ENCODE measurements at regions not wholly inside any gene's neighbourhood (a gene's known extent, or its start where the extent isn't known, plus 50 kb on each side); places are given as distances from the start of the nearest gene placed in this dataset.

- TF ChIP-seq, protein P1, sequence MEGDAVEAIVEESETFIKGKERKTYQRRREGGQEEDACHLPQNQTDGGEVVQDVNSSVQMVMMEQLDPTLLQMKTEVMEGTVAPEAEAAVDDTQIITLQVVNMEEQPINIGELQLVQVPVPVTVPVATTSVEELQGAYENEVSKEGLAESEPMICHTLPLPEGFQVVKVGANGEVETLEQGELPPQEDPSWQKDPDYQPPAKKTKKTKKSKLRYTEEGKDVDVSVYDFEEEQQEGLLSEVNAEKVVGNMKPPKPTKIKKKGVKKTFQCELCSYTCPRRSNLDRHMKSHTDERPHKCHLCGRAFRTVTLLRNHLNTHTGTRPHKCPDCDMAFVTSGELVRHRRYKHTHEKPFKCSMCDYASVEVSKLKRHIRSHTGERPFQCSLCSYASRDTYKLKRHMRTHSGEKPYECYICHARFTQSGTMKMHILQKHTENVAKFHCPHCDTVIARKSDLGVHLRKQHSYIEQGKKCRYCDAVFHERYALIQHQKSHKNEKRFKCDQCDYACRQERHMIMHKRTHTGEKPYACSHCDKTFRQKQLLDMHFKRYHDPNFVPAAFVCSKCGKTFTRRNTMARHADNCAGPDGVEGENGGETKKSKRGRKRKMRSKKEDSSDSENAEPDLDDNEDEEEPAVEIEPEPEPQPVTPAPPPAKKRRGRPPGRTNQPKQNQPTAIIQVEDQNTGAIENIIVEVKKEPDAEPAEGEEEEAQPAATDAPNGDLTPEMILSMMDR (IDR thresholded peaks at IDR 0.05): no peak
- TF ChIP-seq ZFX (IDR thresholded peaks at IDR 0.05; ENCODE audit: borderline replicate concordance): no peak
These were observed 649.6 kb upstream of the SETBP1 start for GRCh38 chr18:44031063-44031462.
